GM10266 (cell line): ENCODE measurements at regions not wholly inside any gene's neighbourhood (a gene's known extent, or its start where the extent isn't known, plus 50 kb on each side); places are given as distances from the start of the nearest gene placed in this dataset.

Source experiments
- DNase-seq: peaks from one replicate; pipeline ENCODE4 v3.0.0; 2012; ENCODE audit errors: extremely low spot score
- TF ChIP-seq, protein P1 (sequence below): IDR thresholded peaks from 2 replicates; pipeline ENCODE4 v1.5.1; 2012; ENCODE audit warnings: mild to moderate bottlenecking, low read depth; ENCODE audit not compliant: control insufficient read depth, insufficient read depth; ENCODE audit errors: missing control alignments

DNA sequence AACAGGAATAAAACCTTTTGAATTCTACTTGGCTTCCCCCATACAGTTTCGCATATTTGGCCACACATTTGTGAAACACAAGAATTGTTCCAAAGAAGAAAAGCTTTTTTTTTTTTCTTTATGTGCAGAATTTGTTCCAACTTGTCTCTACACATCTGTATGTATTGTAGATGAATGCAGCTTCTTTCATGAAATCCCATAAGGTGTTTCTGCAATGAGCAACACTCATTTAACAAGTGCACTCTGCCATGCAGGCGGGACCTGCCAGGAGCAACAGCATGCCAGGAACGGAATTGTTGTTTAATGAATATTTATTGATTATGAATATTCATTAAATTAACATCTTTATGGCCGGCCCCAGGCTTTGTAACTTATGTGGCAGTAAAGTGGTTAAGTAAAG lies 1075.0 kb downstream of the TTLL7 start:
- TF ChIP-seq, protein P1, sequence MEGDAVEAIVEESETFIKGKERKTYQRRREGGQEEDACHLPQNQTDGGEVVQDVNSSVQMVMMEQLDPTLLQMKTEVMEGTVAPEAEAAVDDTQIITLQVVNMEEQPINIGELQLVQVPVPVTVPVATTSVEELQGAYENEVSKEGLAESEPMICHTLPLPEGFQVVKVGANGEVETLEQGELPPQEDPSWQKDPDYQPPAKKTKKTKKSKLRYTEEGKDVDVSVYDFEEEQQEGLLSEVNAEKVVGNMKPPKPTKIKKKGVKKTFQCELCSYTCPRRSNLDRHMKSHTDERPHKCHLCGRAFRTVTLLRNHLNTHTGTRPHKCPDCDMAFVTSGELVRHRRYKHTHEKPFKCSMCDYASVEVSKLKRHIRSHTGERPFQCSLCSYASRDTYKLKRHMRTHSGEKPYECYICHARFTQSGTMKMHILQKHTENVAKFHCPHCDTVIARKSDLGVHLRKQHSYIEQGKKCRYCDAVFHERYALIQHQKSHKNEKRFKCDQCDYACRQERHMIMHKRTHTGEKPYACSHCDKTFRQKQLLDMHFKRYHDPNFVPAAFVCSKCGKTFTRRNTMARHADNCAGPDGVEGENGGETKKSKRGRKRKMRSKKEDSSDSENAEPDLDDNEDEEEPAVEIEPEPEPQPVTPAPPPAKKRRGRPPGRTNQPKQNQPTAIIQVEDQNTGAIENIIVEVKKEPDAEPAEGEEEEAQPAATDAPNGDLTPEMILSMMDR, result no peak
- DNase-seq, result no peak

DNA sequence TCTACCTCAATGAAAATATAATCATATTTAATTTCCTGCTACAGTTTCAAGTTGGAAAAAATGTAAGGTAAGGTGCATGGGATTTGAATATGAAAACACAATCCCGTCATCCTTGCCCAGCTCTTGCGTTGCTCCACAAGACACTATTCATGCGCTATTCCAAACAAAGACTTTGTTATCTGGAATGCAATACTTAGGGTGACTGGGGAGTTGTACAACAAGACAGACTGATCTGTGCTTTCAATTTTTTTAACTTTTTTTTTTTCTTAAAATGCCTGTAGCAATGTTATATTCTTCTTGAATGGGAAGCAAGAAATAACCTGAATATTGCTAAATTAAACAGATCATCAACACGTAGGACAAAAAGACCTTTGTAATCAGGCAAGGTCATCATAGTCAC lies 1077.2 kb downstream of the TTLL7 start:
- TF ChIP-seq, protein P1, result no peak
- DNase-seq, result no peak

DNA sequence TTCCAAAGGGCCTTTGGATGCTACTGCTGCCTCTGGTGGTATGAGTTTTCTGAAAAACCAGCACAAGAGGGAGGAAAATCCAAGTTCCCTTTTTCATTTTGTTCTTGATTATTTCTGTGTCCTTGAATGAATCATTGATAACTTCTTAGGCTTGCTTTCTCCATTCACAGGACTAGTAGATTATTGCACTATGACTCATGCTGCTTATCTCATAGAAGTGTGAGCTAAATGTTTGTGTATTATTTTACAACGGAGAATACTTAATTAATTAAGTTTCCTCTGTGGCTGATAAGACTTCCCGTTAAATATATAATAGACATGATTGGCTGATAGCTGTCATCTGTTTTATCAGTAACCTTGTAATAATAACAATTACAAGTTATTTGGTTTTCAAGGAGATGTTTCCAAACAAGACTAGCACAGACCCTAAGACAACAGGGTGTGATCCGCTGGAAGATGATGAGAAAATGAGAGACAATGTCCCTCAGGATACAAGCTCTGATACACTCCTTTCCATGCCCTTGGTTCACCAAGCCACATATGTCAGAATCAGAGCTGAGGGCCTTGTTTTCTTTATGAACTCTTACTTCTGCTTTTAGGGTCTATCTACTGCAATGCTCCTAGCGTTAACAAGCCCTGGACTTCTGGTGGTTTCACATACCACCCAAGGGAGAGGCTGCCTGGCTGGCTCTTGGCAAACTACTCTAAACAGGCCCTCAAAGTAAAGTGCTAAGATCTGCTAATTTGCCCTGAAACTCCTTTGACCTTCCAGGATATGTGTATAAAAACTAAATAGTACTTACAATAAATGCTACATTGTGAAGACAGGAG lies 1078.3 kb downstream of the TTLL7 start:
- no peak for DNase-seq
- TF ChIP-seq, protein P1, result no peak

DNA sequence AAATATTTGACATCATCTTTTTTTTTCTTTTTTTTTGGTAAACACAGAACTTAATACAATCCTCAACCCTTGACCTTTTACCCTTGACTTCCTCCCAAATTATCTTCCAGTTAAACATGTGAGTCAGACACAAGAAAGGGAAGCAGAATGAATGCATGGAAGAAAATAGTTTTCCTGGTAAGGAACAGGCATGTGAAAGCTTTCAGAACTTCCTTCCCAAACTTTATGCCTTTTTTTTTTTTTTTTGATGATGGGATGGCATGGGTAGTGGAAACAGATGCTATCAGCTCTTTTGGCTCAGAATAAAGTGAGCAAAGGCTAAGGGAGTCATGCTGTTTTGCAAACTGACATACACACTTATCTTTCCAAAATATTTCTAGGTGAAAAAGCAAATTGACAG lies 1079.1 kb downstream of the TTLL7 start:
- TF ChIP-seq, protein P1, result no peak
- no peak for DNase-seq

DNA sequence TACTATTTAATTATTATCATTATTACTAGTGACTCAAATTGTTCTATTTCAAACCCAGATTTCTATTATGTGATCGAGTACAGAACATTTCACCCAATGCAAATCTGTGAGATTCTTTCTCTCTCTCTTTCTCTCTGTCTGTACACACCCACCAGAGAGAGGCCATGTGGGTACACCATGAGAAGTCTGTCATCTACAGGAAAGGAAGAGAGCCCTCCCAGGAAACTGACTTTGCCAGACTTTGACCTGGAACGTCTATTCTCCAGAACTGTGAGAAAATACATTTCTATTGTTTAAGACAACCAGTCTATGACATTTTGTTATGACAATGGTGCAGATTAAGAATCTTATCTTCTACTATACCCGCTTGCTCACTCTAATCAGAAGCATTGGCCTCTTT lies 1091.6 kb downstream of the TTLL7 start:
- no peak for DNase-seq
- TF ChIP-seq, protein P1, result no peak

DNA sequence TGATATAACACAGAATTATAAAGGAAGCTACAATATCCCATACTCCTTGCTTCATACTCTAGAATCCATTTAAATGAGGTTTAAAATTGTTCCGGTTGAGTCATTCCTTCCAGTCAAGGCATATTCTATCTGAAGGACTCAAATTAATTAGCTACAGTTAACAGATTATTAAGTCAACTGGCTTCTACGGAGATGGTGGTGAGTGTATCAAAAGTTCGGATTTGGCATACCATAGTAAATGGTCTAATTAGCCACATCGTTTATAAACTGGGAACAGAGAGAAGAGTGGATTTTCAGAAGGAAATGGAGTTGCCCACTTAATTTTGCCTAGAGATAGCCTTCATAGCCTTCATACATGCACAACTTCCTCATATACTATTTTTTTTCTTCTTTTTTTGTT lies 1095.3 kb downstream of the TTLL7 start:
- TF ChIP-seq, protein P1, result no peak
- DNase-seq, result no peak

GRCh38 chr1:82901561-82901960 lies 1097.4 kb downstream of the TTLL7 start:
- no peak for DNase-seq
- TF ChIP-seq, protein P1, result no peak
